ENCODE measurements at regions not wholly inside any gene's neighbourhood (a gene's known extent, or its start where the extent isn't known, plus 50 kb on each side); places are given as distances from the start of the nearest gene placed in this dataset.
"Not testable (repeated sequence)": the region's sequence is repeated elsewhere in the genome, so short reads cannot be mapped to it uniquely, and the experiment has no call there.

DNA sequence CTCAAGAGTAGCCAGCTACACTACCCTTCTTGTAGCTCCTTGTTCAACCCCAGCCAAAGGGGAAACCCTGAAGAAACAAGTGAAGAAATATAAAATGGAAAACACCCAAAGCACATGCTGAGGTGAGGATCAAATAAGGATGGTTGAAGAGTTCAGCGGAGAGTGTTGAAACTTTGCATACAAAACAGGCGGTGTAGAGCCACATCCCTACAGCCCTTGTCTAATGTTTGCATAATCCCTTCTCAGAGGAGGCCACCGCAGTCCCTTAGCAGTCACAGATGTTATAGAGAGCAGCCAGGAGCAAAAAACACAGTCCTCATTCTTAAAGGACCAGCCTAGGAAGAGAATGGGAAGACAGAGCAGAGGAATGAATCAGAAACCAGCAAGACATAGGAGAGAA, 350.7 kb upstream of the SASH1 start:
- in situ Hi-C loops (cut with MboI; ENCODE audit: low pct_unique_long_range_greater_than_20kb, low sequenced_read_pairs, unreplicated experiment), result no loop called here
- TF ChIP-seq, protein P1, sequence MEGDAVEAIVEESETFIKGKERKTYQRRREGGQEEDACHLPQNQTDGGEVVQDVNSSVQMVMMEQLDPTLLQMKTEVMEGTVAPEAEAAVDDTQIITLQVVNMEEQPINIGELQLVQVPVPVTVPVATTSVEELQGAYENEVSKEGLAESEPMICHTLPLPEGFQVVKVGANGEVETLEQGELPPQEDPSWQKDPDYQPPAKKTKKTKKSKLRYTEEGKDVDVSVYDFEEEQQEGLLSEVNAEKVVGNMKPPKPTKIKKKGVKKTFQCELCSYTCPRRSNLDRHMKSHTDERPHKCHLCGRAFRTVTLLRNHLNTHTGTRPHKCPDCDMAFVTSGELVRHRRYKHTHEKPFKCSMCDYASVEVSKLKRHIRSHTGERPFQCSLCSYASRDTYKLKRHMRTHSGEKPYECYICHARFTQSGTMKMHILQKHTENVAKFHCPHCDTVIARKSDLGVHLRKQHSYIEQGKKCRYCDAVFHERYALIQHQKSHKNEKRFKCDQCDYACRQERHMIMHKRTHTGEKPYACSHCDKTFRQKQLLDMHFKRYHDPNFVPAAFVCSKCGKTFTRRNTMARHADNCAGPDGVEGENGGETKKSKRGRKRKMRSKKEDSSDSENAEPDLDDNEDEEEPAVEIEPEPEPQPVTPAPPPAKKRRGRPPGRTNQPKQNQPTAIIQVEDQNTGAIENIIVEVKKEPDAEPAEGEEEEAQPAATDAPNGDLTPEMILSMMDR (IDR thresholded peaks at IDR 0.05; ENCODE audit: extremely low read depth, insufficient read depth, missing control alignments), result no peak
- DNase-seq (ENCODE audit: low spot score), result no peak

DNA sequence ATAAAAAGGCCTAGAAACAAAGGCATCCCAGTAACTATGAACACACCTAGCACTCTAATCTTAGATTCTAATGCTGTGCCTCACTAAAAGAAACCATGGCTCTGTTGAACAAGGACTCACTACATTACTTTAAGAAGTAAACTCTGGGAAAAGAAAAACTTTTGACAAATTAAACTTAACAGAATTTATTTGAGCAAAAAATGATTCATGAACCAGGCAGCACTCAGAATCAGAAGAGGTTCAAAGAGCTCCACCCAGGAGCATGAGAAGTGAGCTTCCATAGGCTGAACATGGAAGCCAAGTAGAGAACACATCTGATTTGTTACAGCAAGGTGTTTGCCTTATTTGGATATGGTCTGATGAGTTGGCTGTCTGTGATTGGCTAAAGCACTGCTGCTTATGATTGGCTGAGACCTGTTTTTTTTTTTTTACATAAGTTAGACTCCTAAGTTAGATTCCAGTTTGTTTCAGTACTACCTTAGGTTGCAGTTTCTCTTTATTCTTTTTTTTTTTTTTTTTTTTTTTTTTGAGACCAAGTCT, 343.6 kb upstream of the SASH1 start:
- TF ChIP-seq, protein P1 (IDR thresholded peaks at IDR 0.05; ENCODE audit: extremely low read depth, insufficient read depth, missing control alignments), result no peak
- in situ Hi-C loops (cut with MboI; ENCODE audit: low pct_unique_long_range_greater_than_20kb, low sequenced_read_pairs, unreplicated experiment), result no loop called here
- no peak for DNase-seq (ENCODE audit: low spot score)

DNA sequence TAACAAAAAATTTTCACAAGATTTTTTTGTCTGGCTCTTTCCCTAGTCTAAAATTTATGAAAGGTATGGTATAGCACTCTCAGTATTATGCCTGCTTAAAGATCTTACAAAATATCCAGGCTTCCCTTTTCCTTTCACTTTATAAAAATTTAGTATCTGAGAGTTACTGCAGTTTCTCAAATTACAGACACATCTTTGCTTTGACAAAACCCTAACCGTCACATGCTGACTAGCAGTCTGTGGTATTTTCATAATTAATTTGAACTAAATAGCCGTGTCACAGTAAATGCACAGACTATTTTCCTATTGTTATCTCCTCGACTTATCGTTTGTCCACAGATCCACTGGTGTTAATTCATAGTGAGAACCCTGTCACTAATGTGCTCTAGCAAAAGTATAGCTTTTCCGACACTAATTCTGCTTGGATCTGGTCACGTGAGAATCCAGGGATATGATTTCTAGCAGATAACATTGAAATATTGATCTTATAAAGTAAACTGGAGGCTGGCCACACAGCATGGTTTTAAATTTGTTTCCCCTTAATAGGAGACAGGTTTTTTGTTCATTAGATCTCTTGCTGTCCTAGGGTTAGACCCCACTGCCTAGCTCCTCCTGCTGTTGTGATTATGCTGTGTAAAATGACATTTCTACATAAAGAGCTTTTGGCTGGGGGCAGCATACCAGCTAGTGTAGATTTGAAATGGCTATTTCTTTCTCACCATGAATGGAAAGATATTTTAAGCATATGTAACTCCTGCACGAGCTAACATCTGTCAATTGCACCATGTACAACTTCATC, 340.6 kb upstream of the SASH1 start:
- DNase-seq (ENCODE audit: low spot score), result no peak
- in situ Hi-C loops (cut with MboI; ENCODE audit: low pct_unique_long_range_greater_than_20kb, low sequenced_read_pairs, unreplicated experiment), result no loop called here
- TF ChIP-seq, protein P1 (IDR thresholded peaks at IDR 0.05; ENCODE audit: extremely low read depth, insufficient read depth, missing control alignments), result no peak

DNA sequence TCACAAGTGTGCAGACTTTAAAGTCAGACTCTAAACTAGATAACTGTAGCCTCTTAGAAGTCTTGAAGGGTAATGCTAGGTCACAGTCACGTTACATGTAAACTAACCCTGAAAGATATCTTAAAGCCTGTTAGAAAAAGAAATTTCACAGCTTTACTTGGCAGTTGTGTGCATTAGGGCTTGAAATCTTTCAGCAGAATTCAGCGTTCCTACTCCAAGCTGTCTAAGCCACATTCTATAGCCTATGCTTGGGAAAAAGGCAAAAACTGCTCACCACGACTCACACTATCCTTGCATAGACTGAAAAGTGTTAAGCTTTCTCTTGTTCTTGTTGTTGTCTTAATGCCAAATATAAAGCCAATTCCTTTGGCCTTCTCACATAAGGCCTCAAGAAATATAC, 338.0 kb upstream of the SASH1 start:
- TF ChIP-seq, protein P1 (IDR thresholded peaks at IDR 0.05; ENCODE audit: extremely low read depth, insufficient read depth, missing control alignments), result no peak
- DNase-seq (ENCODE audit: low spot score), result no peak
- in situ Hi-C loops (cut with MboI; ENCODE audit: low pct_unique_long_range_greater_than_20kb, low sequenced_read_pairs, unreplicated experiment), result no loop called here

DNA sequence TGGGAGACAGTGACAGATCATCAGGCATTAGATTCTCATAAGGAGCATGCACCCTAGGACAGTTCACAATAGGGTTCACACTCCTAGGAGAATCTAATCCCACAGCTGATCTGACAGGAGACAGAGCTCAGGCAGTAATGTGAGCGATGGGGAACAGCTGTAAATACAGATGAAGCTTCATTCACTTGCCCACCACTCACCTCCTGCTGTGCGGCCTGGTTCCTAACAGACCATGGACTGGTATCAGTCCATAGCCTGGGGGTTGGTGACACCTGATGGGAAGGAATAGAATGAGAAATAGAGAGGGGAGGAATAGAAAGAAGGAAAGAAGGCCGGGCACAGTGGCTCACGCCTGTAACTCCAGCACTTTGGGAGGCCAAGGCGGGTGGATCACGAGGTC, 336.8 kb upstream of the SASH1 start:
- in situ Hi-C loops (cut with MboI; ENCODE audit: low pct_unique_long_range_greater_than_20kb, low sequenced_read_pairs, unreplicated experiment), result no loop called here
- no peak for DNase-seq (ENCODE audit: low spot score)
- TF ChIP-seq, protein P1 (IDR thresholded peaks at IDR 0.05; ENCODE audit: extremely low read depth, insufficient read depth, missing control alignments), result no peak

DNA sequence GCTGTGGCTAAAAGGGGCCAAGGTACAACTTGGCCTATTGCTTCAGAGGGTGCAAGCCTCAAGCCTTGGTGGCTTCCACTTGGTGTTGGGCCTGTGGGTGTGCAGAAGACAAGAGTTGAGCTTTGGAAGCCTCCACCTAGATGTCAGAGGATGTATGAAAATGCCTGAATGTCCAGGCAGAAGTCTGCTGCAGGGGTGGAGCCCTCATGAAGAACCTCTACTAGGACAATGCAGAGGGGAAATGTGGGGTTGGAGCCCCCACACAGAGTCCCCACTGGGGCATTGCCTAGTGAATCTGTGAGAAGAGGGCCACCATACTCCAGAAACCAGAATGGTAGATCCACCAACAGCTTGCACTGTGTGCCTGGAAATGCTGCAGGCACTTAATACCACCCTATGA, 332.1 kb upstream of the SASH1 start:
- DNase-seq (ENCODE audit: low spot score); in situ Hi-C loops (cut with MboI; ENCODE audit: low pct_unique_long_range_greater_than_20kb, low sequenced_read_pairs, unreplicated experiment): not testable (repeated sequence)

DNA sequence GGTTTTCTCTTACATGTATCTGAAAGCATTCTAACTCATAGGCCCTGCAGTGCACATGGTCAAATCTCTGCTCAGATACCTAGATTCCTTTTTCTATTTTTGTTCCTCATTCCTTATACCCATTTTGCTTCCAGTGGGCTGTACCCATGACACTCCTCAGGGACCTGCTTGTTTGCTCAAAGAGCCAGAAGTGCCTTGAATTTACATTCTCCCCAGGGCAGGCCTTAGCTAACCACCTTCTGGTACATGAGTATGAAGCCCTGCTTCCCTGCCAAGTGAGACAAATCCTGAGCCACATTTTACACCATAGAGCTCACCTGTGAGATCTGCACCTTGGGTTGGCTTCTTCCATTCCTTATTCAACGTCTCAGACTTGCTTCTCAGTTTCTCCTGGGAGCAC, 326.6 kb upstream of the SASH1 start:
- TF ChIP-seq, protein P1 (IDR thresholded peaks at IDR 0.05; ENCODE audit: extremely low read depth, insufficient read depth, missing control alignments), result no peak

More for the DNA sequence above, 326.6 kb upstream of the SASH1 start:
- in situ Hi-C loops (cut with MboI; ENCODE audit: low pct_unique_long_range_greater_than_20kb, low sequenced_read_pairs, unreplicated experiment), result no loop called here
- no peak for DNase-seq (ENCODE audit: low spot score)
